Muscle of arm (tissue), 1 donor: ENCODE measurements at regions not wholly inside any gene's neighbourhood (a gene's known extent, or its start where the extent isn't known, plus 50 kb on each side); places are given as distances from the start of the nearest gene placed in this dataset.

Experiments
- DNase-seq: peaks from one replicate; pipeline ENCODE4 v3.0.0-alpha.2; 2013

DNA sequence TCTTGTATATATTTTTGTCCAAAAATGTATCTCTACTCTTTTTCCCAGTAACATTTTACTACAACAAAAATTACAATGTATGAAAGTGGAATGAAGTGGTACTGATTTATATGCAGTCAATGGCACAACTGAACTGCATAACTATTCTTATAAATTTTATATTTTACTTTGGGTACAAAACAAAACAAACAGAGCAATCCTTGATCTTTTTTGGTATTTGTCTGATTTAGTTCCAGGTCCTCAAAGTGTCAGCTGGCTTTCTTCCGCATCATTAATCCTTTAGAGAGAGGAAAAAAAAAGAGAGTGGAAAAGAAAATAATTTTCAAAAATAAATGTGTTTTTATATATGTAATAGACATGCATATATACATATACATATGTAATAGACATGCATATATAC is 252.4 kb upstream of the SLIT2 start:
- no peak for DNase-seq

DNA sequence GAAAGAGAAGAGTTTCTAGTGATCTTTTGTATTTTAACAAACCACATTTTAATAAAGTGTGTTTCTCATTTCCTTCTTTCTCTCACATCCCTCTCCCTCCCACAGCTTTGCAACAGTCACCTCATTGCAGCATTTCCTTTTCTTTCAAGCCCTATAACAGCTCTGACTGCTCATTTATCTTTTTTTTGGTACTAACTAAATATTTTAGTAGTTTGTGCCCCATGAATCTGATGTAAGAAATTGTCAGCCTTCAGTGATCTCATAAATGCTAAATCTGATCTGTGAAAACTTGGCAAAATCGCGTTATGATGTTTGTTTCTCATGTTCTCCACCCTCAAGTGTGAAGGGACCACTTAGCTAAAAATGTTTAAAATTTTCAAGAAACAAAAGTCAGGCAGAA is 258.5 kb upstream of the SLIT2 start:
- peak; percentile 21 for DNase-seq

DNA sequence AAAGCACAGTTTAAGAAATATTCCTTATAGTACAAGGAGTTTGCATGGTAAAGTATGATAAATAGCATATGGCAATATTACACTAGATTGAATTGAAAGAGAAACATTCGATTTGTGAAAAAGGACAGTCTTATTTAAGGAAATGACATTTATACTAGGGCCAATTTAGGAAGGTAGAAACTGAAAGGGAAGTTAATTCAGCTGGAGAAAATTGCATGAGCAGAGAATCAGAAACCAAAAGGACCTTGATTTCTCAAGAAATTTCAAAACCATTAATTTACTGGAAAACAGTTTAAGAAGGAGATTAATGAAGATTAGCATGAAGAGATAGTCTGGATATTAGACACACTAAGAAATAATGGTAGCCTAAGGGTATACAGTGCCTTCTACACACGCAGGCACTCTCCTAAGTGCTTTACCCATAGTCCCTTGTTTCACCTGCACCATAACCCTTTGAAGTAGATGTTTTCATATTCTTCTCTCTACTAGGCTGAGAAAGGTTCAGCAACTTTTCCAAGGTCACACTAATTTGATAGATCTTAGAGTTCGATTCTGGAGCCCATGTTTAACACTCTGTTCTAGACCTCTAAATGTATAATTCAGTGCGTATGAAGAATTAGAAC is 259.1 kb upstream of the SLIT2 start:
- DNase-seq, result no peak

GRCh38 chr4:19987746-19988145 is 264.0 kb upstream of the SLIT2 start:
- no peak for DNase-seq

DNA sequence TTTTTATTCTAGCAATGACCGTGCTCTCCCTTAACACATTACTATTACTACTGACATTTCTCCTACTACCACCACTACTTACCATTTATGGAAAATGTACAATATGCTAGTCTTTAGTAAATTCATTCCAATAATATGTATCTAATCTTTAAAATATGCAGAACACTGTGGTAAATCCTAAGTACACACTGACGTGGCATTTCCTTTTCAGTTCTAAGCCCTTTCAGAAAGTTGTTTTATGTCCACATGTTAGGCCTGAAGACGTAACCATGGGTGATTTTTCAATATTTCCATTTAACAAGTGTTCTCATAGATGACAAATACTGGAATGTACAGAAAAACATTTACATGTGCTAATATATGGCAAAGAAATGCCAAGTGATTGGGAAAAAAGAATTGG is 268.6 kb upstream of the SLIT2 start:
- peak; percentile 15 for DNase-seq

DNA sequence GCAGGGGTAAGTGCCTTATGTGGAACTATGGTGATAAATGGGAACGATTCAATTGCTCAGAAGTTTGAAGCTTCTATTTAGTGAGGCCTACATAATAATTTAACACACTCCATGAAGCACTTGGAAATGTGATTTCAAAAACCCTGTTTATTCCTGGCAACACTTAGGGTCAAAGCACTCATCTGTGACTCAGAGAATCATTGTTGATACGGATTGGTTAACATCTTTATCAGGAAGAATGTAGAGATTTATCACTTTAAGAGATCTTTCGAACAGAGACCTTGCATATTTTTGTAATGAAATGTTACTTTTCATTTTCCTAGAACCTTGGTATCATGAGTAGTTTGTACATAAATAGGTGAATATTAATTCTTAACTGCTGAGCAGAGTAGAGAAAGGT is 269.1 kb upstream of the SLIT2 start:
- no peak for DNase-seq

DNA sequence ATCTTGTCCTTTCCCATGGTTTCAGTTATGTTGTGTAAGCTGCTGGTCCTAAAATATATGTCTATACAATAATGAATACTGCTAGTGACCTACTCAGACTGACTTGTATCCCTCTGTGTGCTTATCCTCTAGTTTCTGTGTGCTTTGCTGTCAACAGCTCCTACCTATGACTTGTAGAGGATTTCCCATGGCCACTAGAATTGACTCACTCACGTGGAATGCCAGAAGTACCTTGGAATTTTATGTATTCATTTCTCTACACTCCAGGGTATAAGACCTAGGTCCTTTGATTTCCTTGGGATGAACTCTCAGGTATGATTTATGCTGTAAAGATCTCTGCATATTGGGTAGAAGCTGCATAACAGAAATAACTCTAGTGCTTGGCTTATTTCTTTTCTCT is 279.9 kb upstream of the SLIT2 start:
- no peak for DNase-seq

GRCh38 chr4:19969492-19969891 is 282.2 kb upstream of the SLIT2 start:
- no peak for DNase-seq

DNA sequence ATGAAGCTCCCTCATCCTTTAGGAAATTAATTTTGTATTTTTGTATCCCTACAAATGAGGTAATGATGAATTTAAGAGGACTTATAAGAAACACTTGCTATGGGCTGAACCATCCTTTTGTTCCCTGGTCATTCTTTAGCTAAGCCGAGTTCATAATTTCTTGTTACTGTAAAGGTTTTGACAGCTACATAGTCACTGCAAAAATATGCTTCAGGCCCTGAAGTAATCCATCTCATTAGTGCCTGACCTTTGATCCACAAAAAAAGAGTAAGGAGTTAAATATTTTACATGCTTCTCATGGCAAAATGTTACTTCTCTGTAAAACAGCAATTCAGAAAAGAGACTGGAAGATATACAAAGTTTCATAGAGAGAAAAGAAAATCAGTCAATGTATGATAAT is 290.6 kb upstream of the SLIT2 start:
- no peak for DNase-seq

DNA sequence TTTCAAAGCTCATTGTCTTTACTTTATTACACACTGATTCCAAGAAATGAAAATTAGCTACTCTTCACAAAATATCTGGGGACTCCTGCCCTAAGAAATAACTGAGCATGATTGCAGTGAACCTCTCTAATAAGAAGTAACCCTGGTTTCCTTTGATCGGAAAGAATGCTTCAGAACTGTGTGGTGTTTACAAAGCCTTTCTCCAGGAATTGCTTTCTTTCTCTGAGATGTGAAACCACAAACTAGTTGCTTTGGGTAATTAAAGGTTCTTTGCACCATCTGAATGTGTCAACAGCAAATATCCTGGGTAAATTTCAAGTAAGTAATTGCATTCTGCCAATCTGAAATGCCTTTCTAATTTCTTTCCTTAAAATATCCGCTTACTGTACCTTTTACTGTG is 292.9 kb upstream of the SLIT2 start:
- no peak for DNase-seq

GRCh38 chr4:19947349-19947748 is 304.4 kb upstream of the SLIT2 start:
- no peak for DNase-seq

- DNase-seq, result no peak
Observed at GRCh38 chr4:19945979-19946380, 305.7 kb upstream of the SLIT2 start.

DNA sequence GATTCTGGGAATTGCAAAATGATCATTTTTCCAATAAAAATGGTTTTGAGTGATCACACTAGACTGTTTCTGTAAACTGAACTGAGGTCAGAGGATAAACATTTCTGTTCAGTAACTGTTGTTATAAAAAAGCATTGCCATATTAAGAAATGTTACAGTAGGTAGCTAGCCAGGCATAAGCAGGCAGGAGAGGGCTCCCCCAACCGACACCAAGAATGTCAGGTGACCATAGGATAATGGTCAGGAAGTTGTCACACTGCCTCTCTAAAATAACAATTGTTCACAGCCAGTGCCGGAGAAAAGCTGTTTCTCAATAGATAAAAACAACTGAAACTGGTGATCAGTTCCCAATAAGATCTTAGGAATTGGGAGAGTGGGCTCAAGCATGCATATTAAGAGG is 306.2 kb upstream of the SLIT2 start:
- DNase-seq, result no peak

DNA sequence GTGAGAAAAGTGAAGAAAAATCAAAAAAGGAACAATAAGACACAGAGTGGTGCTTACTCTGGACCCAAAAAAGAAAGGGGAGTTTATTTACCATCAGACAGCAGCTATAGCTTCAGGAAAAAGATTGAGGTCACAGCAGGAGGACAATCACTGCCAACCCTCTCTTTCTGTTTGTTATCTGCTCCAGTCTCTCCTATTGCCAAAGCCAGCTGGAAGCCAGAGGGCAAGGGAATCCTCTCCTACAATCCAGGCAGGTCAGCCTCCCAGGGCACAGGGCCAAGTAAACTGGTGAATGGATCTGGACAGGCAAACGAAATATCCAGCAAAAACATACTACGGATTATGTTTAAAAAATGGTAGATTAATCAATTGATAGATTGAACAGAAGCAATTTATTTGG is 306.9 kb upstream of the SLIT2 start:
- no peak for DNase-seq

DNA sequence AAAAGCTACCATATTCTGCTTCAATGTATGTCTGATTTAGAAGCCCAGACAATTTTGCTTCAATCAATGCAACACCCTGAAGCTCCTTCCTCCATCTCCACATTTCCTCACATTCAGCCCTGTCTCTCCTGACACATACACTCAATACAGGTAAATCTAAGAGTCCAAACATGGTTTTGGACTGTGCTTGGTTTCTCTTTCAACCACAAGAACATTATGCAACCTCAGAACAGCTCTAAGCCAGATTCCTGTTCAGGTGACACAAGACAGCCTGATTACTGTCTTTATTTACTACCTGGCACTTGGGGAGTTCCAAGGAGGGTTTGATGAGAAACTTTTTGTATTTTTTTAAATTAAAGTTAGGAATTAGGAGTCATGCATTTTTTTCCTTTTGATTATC is 307.5 kb upstream of the SLIT2 start:
- DNase-seq, result no peak

- DNase-seq, result no peak
Observed at GRCh38 chr4:19941434-19941833, 310.3 kb upstream of the SLIT2 start.

DNA sequence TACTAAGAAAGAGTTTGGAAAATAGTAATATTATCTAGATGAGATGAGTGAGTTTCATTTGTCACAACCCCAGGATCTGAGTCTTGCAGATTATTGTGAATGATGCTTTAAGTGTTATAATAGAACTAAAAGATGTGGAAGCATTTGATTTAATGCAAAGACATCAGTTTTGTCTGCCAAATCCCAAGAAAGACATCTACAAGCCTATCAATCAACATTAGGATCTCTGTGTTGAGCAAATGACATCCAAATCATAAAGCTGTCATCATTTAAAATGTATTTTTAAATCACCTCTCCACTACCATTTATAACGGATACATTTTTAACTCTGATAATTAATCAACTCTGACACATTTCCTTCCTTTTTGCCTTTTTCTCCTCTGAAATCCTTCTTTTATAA is 310.8 kb upstream of the SLIT2 start:
- DNase-seq, result no peak

DNA sequence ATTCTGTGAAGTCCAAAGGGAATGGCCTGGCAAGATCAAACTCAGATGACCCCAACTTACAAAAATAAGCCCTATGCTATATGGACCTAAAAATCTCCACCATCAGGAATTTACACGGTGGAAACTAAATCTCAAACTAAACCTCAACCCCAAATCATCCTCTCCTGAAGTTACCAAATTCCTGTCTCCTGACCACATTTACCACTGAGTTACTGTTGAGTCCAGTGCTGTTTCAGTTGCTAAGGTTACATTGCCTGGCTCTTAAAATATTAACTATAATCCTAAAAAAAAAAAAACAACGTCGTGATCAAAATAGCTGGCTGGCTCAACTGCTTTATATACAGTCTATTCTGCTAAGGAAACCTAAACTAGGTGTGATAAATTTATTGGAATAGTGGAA is 315.2 kb upstream of the SLIT2 start:
- peak; percentile 13 for DNase-seq

DNA sequence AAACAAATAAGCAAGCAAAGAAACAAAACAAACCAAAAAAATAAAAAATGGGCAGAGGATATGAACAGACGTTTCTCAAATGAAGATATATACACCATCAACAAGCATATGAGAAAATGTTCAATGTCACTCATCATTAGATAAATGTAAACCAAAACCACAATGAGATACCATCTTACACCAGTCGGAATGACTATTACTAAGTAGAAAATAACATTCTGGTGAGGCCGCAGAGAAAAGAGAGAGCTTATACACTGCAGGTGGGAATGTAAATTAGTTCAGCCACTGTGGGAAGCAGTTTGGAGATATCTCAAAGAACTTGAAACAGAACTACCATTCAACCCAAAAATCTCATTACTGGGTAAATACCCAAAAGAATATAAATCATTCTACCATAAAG is 321.0 kb upstream of the SLIT2 start:
- DNase-seq, result no peak

DNA sequence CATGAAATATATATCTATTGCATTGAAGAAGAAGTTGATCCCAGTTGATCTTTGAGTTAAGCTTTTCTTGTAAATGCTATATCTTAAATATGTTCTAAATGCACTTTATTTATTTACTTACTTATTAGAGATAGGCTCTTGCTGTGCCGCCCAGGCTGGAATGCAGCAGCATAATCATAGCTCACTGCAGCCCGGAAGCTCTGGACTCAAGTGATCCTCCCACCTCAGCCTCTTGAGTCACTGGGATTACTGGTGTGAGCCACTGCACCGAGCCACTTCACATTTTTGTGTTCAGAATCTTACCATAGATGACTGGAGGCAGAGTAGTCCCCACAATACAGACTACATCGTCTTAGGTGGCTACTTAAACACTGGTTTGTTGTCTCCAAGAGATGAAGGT is 324.3 kb upstream of the SLIT2 start:
- DNase-seq, result no peak

DNA sequence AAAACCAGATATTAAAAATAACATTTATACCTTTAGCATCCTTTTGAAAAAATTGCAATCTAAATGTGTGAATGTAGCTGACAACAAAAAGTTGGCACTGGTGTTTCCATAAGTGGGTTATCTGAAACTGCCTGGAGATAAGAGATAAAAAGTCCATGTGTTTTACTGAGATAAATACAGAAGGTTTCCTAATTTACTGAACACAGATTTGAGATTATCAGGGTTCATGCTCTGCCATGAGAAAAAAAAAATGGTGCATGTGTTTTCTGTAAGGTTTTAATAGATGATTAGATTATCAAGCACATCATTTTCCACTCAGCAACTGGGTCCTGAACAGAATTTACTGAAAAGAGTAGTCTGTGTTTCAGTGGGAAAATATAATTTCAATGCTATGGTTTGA is 326.2 kb upstream of the SLIT2 start:
- no peak for DNase-seq

GRCh38 chr4:19924761-19925160 is 326.9 kb upstream of the SLIT2 start:
- no peak for DNase-seq

DNA sequence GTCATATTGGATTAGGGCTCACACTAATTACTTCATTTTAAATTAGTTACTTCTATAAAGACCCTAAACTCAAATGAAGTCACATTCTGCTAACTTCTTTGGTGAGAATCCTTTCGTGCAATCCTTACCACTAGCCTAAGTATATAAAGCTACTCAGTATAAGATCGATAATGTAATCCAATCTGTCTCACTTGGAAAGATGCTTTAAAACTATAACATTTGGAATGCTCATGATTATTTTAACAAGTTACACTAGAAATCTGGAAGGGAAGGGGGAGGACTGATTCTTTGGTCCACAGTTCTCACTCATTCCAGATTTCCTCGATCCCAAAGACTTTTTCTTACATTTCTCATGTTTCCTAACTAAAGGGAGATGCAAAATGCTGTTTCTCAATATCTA is 336.4 kb upstream of the SLIT2 start:
- DNase-seq, result no peak

DNA sequence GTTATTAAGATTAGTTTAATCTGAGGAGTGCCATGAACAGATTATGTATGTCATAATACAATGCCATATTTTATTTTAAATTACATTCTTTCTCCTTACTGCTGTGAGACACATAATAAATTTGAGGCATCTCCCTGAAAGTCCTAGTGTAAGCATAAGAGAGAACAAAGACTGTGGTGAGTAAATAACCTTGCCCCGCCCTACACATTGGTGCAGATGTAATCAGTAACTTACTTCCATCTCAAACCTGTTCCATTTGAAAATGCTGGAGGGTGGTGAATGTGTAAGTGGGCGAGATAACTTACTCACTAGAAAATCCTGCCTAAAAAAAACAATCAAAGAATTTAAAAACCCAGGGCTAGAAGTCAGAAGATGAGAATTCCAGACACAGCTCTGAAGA is 338.1 kb upstream of the SLIT2 start:
- DNase-seq, result no peak
